HG03060 (cell line): ENCODE measurements at regions not wholly inside any gene's neighbourhood (a gene's known extent, or its start where the extent isn't known, plus 50 kb on each side); places are given as distances from the start of the nearest gene placed in this dataset.
"Not testable (repeated sequence)": the region's sequence is repeated elsewhere in the genome, so short reads cannot be mapped to it uniquely, and the experiment has no call there.

ENCODE experiments used
- ATAC-seq: cut with Tn5 transposase; IDR thresholded peaks from one replicate; pipeline ENCODE4 v1.9.1; 2021; ENCODE audit warnings: low read depth, moderate number of reproducible peaks; ENCODE audit not compliant: unreplicated experiment

DNA sequence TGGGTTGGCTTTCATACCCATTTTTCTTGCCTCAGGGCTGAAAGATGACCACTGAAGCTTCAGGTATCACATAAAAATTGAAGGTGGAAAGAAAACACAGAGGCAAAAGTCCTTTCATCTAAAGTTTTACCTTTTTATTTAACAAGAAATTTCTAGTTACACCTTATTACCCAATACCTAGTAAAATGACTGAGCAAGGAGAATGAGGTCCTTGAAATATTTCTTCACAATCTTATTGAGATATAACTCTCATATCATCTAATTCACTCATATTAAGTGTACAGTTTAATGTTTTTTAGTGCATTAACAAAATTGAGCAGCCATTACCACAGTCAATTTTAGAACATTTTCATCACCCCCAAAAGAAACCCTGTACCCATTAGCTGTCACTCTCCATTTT is 112.9 kb upstream of the ADTRP start:
- ATAC-seq = no peak

DNA sequence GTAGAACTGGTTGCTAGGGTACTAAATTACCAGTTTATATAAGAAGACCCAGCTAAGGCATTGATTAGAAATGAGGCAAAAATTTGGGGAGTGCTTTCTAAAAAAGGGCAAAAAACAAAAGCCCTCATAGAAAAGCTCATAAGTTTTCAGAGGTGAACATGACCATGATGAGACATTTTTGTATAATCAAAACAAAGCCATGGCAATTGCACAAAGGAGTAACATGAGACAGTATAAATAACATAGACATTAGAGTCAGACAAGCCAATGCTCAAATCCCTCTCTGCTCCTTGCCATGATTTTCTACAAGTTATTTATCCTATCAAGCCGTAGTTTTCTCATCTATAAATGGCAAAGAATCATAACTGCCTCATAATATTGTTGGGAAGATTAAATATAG is 112.2 kb upstream of the ADTRP start:
- ATAC-seq = no peak

DNA sequence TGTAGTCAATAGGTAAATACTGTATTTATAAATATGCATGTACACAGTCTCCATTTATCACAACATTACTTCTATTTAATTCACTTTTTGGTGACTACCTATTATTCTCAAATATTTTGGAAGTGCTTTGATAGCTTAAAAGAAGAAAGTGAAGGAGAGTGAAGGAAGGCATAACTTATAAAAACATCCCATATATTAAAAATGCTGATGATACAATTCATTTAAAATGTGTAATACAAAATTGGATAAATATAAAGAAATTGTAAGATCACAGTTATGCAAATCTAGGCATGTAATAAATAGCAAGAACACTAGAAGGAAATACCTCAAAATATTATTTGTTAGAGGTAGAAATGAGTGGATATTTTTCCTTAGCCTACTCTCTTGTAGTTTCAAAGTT is 111.6 kb upstream of the ADTRP start:
- no peak for ATAC-seq

- ATAC-seq = no peak
Observed at GRCh38 chr6:11889572-11889971, 111.0 kb upstream of the ADTRP start.

DNA sequence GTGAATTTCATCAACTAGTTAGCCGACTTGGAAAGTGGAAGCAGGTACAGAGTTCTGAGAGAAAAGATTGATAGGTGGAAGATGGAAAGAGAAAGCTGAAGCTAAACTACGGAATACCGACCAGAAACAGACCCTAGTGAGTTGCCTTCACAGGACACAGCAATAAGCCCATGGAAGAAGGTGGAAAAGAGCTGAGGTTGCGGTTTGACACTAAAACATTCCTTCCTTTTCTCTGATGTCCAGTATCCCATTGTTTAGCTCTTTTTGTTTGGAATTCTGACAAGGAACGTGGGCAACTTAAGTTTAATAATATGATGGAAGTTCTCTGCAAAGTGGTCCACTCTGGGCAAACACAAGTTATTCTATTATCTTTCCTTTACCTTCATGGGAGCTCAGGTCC is 110.1 kb upstream of the ADTRP start:
- no peak for ATAC-seq

GRCh38 chr6:11885159-11885558 is 106.6 kb upstream of the ADTRP start:
- no peak for ATAC-seq

DNA sequence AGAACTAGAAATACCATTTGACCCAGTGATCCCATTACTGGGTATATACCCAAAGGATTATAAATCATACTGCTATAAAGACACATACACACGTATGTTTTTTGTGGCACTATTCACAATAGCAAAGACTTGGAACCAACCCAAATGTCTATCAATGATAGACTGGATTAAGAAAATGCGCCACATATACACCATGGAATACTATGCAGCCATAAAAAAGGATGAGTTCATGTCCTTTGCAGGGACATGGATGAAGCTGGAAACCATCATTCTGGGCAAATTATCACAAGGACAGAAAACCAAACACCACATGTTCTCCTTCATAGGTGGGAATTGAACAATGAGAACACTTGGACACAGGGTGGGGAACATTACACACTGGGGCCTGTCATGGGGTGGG is 104.9 kb upstream of the ADTRP start:
- not testable (repeated sequence) for ATAC-seq

DNA sequence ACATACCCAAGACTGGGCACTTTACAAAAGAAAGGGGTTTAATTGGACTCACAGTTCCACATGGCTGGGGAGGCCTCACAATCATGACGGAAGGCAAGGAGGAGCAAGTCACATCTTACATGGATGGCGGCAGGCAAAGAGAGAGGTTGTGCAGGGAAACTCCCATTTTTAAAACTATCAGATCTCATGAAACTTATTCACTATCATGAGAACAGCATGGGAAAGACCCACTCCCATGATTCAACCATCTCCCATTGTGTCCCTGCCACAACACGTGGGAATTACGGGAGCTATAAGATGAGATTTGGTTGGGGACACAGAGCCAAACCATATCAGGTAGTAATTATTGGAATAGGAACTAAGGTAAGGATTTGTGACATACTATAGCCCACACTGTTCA is 101.6 kb upstream of the ADTRP start:
- ATAC-seq = not testable (repeated sequence)

DNA sequence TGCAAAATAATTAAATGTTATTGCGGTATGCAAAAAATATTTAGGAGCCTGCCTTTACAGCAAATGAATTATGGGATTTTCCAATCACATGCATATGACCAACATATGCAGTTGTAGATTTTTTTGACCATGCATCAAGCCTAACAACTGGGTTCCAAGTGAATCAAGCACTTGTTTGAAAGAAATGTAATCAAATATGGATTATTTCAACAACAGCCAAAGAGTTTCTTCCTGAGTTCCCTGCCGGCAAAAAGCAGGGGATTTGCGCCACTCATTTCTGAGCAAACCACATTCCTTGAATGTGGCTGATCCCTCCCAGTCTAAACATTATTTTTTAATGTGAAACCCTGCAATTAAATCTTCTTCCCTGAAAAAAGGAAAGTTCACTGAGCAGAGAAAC is 100.1 kb upstream of the ADTRP start:
- ATAC-seq = no peak

- no peak for ATAC-seq
Observed at GRCh38 chr6:11878029-11878428, 99.4 kb upstream of the ADTRP start.

DNA sequence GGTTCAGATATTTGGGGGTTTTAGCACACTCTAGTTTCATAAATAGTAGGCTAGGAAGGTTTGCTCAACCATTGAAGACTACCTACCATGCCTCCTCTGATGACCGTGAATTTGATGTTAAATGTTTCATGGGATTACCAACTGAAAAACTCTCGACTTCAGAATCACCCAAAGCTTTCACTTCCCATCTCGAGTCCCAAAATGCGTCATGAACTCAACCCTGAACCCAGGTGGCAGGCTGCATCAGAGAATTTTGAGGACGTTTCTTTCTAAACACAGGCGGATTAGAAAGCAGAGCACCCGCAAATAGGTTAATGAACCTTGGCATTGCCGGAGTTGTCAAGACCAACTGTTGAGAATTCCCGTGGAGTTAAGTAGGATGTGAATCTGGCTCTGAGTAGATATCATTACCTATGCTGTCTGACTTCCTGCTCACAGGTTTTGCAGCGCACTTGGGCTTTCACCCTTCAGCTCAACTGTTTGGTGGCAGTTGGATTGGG is 98.4 kb upstream of the ADTRP start:
- ATAC-seq = no peak

GRCh38 chr6:11875325-11876109 is 96.9 kb upstream of the ADTRP start:
- ATAC-seq = no peak

DNA sequence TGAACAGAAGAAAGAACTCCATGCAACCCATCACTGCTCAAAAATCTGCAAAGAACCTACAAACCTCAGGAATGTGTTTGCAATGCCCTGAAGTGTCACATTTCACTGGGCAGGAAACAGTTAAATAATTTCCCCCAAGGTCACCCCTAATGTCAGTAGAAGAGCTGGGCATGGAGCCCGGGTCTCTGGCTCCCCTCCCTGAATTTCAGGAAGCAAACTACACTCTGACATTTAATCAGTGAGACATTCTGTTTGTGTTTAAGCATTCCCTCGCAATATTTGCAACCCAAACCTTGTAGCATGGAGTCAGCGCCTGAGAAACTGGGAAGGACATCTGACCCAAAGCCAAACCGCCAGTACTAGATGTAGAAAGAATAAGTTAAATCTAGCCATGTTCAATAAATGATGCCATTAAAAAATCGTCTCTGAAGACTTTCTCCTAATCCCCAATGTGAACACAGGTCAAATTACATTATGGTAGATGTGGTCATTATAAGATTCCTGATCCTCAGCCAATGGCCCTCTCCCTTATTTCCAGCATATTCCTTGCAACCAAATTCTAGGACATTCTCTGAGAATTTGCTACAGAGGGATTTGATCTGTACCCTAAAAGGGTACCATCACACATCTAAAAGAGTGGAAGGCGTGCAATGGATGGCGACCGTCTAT is 91.2 kb upstream of the ADTRP start:
- ATAC-seq = no peak

GRCh38 chr6:11868392-11868791 is 89.8 kb upstream of the ADTRP start:
- no peak for ATAC-seq

DNA sequence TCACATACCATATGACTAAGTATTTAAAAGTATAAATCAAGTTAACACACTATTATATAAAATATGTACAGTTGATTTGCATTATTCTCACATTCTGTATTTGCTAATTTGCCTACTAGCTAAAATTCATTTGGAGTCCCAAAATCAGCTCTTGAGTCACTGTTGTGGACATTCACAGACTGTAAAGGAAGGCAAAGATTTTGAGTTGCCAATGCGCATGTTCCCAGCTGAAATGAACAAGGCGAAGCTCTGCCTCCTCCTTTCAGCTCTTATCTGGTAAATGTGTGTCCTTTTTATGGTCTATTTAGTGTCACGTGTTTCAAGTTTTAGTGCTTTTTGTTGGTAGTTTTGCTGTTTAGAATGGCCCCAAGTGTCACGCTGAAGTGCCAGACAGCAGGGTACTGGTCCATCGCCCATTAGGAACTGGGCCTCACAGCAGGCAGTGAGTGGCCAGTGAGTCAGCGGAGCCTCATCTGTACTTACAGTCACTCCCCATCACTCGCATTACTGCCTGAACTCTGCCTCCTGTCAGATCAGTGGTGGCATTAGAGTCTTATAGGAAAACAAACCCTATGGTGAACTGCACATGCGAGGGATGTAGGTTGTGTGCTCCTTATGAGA is 87.2 kb upstream of the ADTRP start:
- no peak for ATAC-seq

DNA sequence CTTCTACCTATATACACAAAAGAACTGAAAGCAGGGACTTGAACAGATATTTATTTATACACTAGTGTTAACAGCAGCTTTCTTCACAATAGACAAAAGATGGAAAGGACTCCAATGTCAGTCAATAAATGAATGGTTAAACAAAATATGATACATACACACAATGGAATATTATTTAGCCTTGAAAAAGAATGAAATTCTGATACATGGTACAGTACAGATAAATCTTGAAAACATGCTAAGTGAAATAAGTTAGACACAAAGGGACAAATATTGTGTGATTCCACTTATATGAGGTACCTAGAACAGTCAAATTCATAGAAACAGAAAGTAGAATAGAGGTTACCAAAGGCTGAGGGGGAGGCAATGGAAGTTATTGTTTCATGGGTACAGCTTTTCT is 79.8 kb upstream of the ADTRP start:
- ATAC-seq = no peak

DNA sequence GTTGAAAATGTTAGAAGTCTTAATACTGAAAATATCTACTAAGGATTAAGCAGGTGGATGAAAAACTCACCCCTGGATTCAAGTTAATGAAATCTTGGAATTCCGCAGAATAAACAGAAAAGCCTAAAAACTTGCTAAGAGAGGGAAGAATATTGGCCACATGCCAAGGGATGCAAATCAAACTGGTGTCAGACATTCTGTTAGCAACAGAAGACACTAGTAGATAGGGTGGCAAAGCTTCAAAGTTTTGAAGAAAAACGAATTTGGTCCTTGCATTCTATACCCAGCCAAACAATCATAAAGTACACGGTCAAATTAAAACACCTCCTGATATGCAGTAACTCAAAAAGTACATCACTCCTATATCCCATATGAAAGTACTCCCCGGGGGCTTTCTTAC is 77.1 kb upstream of the ADTRP start:
- ATAC-seq = no peak

DNA sequence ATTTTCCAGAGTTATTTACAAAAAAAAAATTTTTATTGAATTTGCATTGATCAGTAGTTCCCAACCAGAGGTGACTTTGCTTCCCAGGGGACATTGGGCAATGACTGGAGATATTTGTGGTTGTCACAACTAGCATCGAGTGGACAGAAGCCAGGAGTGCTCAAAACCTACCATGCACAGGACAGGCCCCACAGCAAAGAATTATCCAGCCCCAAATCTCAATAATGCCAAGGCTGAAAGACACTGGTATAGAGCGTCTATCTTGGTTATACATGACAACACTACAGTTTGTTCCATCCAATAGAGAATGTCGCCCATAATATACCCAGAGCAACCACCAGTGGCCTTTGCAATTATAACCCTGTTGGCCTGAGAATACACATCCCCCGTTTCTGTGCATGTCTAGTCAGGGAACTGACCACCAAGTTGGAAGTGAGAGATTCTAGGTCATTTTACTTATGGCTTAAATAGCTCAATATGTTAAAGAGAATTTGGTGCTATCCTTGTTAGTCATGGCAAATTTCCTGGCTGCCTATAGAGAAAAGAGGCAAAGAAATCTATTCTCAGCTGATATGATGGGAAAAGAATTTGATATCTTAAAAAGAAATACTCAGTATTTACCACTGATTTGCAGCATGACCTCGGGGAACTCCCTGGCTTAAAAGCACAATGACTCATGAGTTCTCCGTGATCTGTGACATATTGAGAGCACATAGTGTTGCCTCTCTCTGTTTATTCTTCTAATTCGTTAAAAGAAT is 76.0 kb upstream of the ADTRP start:
- no peak for ATAC-seq

DNA sequence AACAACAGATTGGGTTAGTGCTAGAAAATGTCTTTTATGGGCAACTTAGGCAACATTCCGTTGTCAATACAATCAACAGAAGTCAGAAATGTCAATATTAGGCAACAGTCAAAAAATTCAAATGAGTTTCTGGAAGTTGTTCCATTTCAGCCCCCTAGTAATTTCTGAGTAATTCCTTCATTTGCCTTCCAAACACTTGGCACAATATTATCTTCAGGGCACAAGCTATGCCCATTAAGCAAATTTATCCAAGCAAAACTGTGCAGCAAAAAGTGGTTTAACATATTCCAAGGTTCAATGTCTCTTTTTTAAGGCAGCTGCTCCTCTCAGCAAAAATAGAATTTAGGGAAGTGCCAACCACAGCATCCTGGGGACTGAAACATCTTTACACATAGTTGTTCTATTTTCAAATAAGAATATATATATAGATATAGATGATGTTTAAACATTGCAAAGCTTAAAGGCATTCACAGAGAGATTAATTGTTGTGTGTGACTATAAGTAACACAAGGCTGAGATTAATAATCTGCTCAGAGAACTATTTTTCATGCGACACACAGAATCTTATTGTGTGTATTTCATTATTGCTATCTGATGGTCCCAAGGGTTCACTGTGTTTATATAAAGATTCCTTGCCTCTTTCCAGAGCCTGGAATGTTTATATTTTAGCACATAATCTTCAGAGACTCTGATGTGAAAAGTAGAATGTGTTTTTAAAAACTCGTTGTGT is 75.2 kb upstream of the ADTRP start:
- ATAC-seq = no peak

DNA sequence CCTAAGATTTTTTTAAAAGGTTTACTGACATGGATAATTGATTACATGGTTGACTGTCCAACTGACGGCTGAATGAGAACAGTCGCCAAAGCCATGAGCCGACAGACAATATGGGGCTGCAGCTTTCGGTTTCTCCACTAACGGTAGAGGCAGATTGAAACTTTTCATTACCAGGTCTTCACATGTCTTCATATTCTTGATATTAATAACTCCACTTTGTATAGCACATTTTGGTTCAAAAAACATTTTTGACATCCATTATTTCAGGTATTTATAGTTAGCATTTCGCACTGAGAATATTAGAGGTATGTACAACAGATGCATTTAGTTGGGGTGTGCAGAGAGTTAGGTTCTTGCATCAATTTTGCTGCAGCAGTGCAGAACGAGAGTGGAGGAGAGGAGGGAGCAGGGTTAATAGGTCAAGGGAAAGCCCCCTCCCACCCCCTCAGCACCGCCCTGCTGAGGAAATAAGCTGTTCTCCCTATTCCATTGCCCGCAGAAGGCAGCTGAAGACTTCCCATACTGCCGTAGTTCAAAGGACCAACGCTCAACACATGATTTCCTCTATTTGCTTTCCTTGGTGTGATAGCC is 73.6 kb upstream of the ADTRP start:
- no peak for ATAC-seq
